ENCODE measurements at regions not wholly inside any gene's neighbourhood (a gene's known extent, or its start where the extent isn't known, plus 50 kb on each side); places are given as distances from the start of the nearest gene placed in this dataset.

DNA sequence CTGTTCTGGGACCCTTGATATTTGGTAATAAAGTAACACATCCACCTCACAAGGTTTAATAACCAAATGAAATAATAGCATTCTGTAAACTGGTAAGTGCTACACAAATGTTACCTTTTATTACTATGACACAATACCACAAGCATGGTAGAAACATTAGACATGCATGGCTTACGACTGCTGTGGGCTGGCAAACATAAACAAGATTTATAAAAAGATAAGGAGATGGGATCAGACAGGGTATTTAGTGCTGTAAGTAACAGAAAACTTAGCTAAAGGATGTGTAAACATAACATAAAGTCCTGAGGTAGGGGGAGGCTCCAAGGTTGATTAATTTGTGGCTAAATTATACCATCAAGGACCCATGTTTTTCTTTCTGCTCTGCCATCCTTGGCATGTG lies 212.6 kb downstream of the BARHL2 start:
- whole genome bisulfite sequencing (ENCODE audit: insufficient coverage): no CpG with 5 or more reads among the region's 1 CpG

DNA sequence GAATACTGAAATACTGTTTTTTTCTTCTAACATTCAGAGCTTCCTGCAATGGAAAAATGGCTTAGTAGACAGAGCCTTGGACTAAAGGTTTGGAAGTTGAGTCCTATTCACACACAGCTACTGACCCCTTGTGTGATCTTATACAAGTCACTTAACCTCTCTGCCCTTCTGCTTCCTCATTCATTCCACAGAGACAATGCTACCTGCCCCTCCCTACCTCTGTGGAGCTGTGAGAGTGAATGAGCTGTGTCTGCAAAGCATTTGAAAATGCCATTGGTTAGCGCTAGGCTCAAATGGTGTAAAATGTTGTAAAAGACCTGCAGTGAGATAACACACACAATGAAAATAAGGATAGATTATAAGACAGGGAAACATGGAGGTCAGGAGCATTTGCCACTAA lies 214.4 kb downstream of the BARHL2 start:
- Histone ChIP-seq H3K4me1 (ENCODE audit: control insufficient read depth, insufficient read depth, low read length) (no peaks in the 10 kb centered on the region), H3K27me3 (ENCODE audit: control insufficient read depth, insufficient read depth, low read length) (no peaks in the 10 kb centered on the region), H3K9me3 (replicated peaks; ENCODE audit: control insufficient read depth, low read depth, low read length) (no peaks in the 10 kb centered on the region), H3K27ac (ENCODE audit: low read length) (no peak overlapping the region), H3K36me3 (ENCODE audit: control insufficient read depth, insufficient read depth, low read length) (no peaks in the 10 kb centered on the region), H3K4me3 (ENCODE audit: low read length) (no peak overlapping the region)
- DNase-seq: no peak
- no CpG with 5 or more reads among the region's 1 CpG for WGBS (ENCODE audit: insufficient coverage)

More for the DNA sequence above, 212.6 kb downstream of the BARHL2 start:
- H3K9me3 ChIP-seq (replicated peaks; ENCODE audit: control insufficient read depth, low read depth, low read length): no peaks in the 10 kb centered on the region
- DNase-seq: no peak
- H3K4me1 ChIP-seq (ENCODE audit: control insufficient read depth, insufficient read depth, low read length): no peaks in the 10 kb centered on the region
- no peak overlapping the region for H3K4me3 ChIP-seq (ENCODE audit: low read length)
- H3K27ac ChIP-seq (ENCODE audit: low read length): no peak overlapping the region
- no peaks in the 10 kb centered on the region for H3K36me3 ChIP-seq (ENCODE audit: control insufficient read depth, insufficient read depth, low read length)
- no peaks in the 10 kb centered on the region for H3K27me3 ChIP-seq (ENCODE audit: control insufficient read depth, insufficient read depth, low read length)

- H3K4me1 ChIP-seq (ENCODE audit: control insufficient read depth, insufficient read depth, low read length): no peaks in the 10 kb centered on the region
- DNase-seq: no peak
- WGBS (ENCODE audit: insufficient coverage): 38% methylated on average over 4 of the region's 7 CpGs
- no peaks in the 10 kb centered on the region for H3K36me3 ChIP-seq (ENCODE audit: control insufficient read depth, insufficient read depth, low read length)
- no peaks in the 10 kb centered on the region for H3K27me3 ChIP-seq (ENCODE audit: control insufficient read depth, insufficient read depth, low read length)
- no peak overlapping the region for H3K4me3 ChIP-seq (ENCODE audit: low read length)
- H3K27ac ChIP-seq (ENCODE audit: low read length): no peak overlapping the region
- H3K9me3 ChIP-seq (replicated peaks; ENCODE audit: control insufficient read depth, low read depth, low read length): no peaks in the 10 kb centered on the region
Measured at GRCh38 chr1:90502194-90502593, 214.9 kb downstream of the BARHL2 start.

GRCh38 chr1:90501281-90501680 lies 215.8 kb downstream of the BARHL2 start:
- no peak overlapping the region for H3K4me3 ChIP-seq (ENCODE audit: low read length)
- H3K36me3 ChIP-seq (ENCODE audit: control insufficient read depth, insufficient read depth, low read length): no peaks in the 10 kb centered on the region
- no peak overlapping the region for H3K27ac ChIP-seq (ENCODE audit: low read length)
- no CpG with 5 or more reads among the region's 3 CpGs for WGBS (ENCODE audit: insufficient coverage)
- DNase-seq: no peak
- no peaks in the 10 kb centered on the region for H3K9me3 ChIP-seq (replicated peaks; ENCODE audit: control insufficient read depth, low read depth, low read length)
- no peaks in the 10 kb centered on the region for H3K27me3 ChIP-seq (ENCODE audit: control insufficient read depth, insufficient read depth, low read length)
- H3K4me1 ChIP-seq (ENCODE audit: control insufficient read depth, insufficient read depth, low read length): no peaks in the 10 kb centered on the region

GRCh38 chr1:90494748-90495282 lies 222.3 kb downstream of the BARHL2 start:
- 57% methylated on average over 7 of the region's 11 CpGs for WGBS (ENCODE audit: insufficient coverage)
- DNase-seq: no peak
- Histone ChIP-seq H3K36me3 (ENCODE audit: control insufficient read depth, insufficient read depth, low read length) (no peaks in the 10 kb centered on the region), H3K27ac (ENCODE audit: low read length) (no peak overlapping the region), H3K4me1 (ENCODE audit: control insufficient read depth, insufficient read depth, low read length) (no peaks in the 10 kb centered on the region), H3K27me3 (ENCODE audit: control insufficient read depth, insufficient read depth, low read length) (no peaks in the 10 kb centered on the region), H3K4me3 (ENCODE audit: low read length) (no peak overlapping the region), H3K9me3 (replicated peaks; ENCODE audit: control insufficient read depth, low read depth, low read length) (no peaks in the 10 kb centered on the region)

GRCh38 chr1:90488451-90488850 lies 228.7 kb downstream of the BARHL2 start:
- Histone ChIP-seq H3K4me1 (ENCODE audit: control insufficient read depth, insufficient read depth, low read length) (no peaks in the 10 kb centered on the region), H3K27me3 (ENCODE audit: control insufficient read depth, insufficient read depth, low read length) (no peaks in the 10 kb centered on the region), H3K9me3 (replicated peaks; ENCODE audit: control insufficient read depth, low read depth, low read length) (no peaks in the 10 kb centered on the region), H3K36me3 (ENCODE audit: control insufficient read depth, insufficient read depth, low read length) (no peaks in the 10 kb centered on the region), H3K27ac (ENCODE audit: low read length) (no peak overlapping the region), H3K4me3 (ENCODE audit: low read length) (no peak overlapping the region)
- no peak for DNase-seq
- no CpG with 5 or more reads among the region's 5 CpGs for WGBS (ENCODE audit: insufficient coverage)

GRCh38 chr1:90486996-90487395 lies 230.1 kb downstream of the BARHL2 start:
- no CpG with 5 or more reads among the region's 3 CpGs for WGBS (ENCODE audit: insufficient coverage)

DNA sequence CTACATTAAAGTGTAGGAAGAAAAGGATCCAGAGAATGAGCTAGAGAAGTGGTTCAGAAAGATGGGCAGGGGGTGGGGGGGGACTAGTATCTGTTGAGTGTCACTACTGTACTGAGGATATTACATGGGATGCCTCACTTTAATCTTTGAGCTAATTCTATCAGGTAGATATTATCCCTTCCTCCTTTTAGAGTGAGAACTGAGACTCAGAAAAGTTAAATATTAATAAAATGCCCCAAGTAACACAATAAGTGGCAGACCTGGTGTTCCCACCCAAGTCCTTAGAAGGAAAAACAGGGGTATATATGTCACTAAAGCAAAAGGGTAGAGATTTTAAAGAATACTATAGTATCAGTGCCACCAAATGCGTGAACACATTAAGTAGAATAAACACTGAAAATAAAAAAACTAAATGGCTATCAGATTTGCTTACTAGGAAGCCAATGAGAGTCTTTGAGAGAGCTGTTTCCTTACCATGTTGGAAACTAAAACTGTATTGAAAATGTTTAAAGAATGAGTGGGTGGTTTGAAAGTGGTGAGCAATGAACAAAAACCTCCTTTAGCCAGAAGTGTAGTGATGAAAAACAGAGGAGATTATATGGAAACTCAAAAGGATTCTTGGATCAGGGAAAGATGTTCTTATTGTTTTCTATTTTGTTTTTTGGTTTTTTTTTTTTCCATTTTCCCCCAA lies 230.8 kb downstream of the BARHL2 start:
- Histone ChIP-seq H3K27me3 (ENCODE audit: control insufficient read depth, insufficient read depth, low read length) (no peaks in the 10 kb centered on the region), H3K9me3 (replicated peaks; ENCODE audit: control insufficient read depth, low read depth, low read length) (no peaks in the 10 kb centered on the region), H3K4me3 (ENCODE audit: low read length) (no peak overlapping the region), H3K4me1 (ENCODE audit: control insufficient read depth, insufficient read depth, low read length) (no peaks in the 10 kb centered on the region), H3K27ac (ENCODE audit: low read length) (no peak overlapping the region), H3K36me3 (ENCODE audit: control insufficient read depth, insufficient read depth, low read length) (no peaks in the 10 kb centered on the region)
- no CpG with 5 or more reads among the region's 1 CpG for WGBS (ENCODE audit: insufficient coverage)
- no peak for DNase-seq

More at GRCh38 chr1:90486996-90487395, 230.1 kb downstream of the BARHL2 start:
- no peak for DNase-seq
- Histone ChIP-seq H3K27me3 (ENCODE audit: control insufficient read depth, insufficient read depth, low read length) (no peaks in the 10 kb centered on the region), H3K9me3 (replicated peaks; ENCODE audit: control insufficient read depth, low read depth, low read length) (no peaks in the 10 kb centered on the region), H3K4me1 (ENCODE audit: control insufficient read depth, insufficient read depth, low read length) (no peaks in the 10 kb centered on the region), H3K36me3 (ENCODE audit: control insufficient read depth, insufficient read depth, low read length) (no peaks in the 10 kb centered on the region), H3K4me3 (ENCODE audit: low read length) (no peak overlapping the region), H3K27ac (ENCODE audit: low read length) (no peak overlapping the region)

DNA sequence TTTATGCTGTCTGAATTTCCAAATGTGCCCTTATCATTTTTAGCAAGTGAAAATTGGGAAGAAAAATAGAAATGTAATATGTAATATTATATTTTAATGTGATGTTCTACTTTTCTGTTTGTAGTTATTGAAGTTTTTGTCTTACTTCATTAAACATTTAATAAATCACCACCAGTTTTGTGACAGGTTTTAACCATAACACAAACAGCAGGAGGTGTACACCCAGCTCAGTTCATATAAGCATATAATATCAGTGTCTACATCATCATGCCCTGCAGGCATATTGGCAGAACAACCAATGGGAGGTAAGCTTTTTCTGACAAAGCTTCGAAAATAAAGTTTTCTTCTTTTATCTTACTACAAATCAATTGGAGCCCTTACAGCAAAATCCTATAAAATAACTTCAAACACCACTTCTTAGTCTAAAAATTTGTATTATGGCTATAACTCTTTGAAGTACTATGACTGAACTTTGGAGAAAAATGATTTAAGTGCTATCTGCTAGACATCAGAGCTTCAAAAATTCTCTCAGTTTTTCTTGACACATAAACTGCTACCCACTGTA lies 236.7 kb downstream of the BARHL2 start:
- no peaks in the 10 kb centered on the region for H3K36me3 ChIP-seq (ENCODE audit: control insufficient read depth, insufficient read depth, low read length)
- no peak overlapping the region for H3K4me3 ChIP-seq (ENCODE audit: low read length)
- no peaks in the 10 kb centered on the region for H3K4me1 ChIP-seq (ENCODE audit: control insufficient read depth, insufficient read depth, low read length)
- no peak for DNase-seq
- H3K27me3 ChIP-seq (ENCODE audit: control insufficient read depth, insufficient read depth, low read length): no peaks in the 10 kb centered on the region
- H3K27ac ChIP-seq (ENCODE audit: low read length): no peak overlapping the region
- no peaks in the 10 kb centered on the region for H3K9me3 ChIP-seq (replicated peaks; ENCODE audit: control insufficient read depth, low read depth, low read length)
- WGBS (ENCODE audit: insufficient coverage): no CpG with 5 or more reads among the region's 1 CpG

DNA sequence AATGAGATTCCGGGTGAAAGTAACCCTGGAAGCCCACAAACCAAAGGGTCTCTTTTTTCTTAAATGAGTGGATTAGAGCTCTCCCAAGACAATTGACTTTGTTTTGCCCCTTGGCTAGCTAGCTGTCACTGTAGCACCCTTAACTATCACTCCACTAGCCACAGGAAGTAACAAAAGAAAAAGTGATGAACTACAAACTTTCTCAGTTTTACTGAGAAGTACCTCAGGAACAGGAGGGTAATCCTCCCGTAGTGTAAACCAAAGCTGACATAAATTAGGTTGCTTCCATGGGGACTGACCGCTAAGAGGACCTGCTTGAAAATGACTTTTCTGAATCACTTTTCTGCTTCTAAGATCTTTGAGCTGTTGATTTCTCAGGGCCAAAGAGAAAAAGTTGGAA lies 240.1 kb downstream of the BARHL2 start:
- Histone ChIP-seq H3K36me3 (ENCODE audit: control insufficient read depth, insufficient read depth, low read length) (no peaks in the 10 kb centered on the region), H3K27ac (ENCODE audit: low read length) (no peak overlapping the region), H3K9me3 (replicated peaks; ENCODE audit: control insufficient read depth, low read depth, low read length) (no peaks in the 10 kb centered on the region), H3K27me3 (ENCODE audit: control insufficient read depth, insufficient read depth, low read length) (no peaks in the 10 kb centered on the region), H3K4me1 (ENCODE audit: control insufficient read depth, insufficient read depth, low read length) (no peaks in the 10 kb centered on the region), H3K4me3 (ENCODE audit: low read length) (no peak overlapping the region)
- WGBS (ENCODE audit: insufficient coverage): 60% methylated on average over 2 of the region's 3 CpGs
- DNase-seq: no peak
